ENCODE measurements at regions not wholly inside any gene's neighbourhood (a gene's known extent, or its start where the extent isn't known, plus 50 kb on each side); places are given as distances from the start of the nearest gene placed in this dataset.

GRCh38 chr10:108055506-108055905, 891.0 kb upstream of the SORCS1 start (continued):
- TF ChIP-seq ZNF462 (CRISPR knock-in tag; IDR thresholded peaks at IDR 0.05) (no peak), JUNB (IDR thresholded peaks at IDR 0.05; ENCODE audit: unreplicated experiment) (no peak), EZH2phosphoT487 (IDR thresholded peaks at IDR 0.05; ENCODE audit: unreplicated experiment) (no peak), CTCF (conservative IDR thresholded peaks at IDR 0.05; ENCODE audit: low read depth in 2 of 2) (no peak), ETS1 (IDR thresholded peaks at IDR 0.05) (no peak), EZH2 (IDR thresholded peaks at IDR 0.05; ENCODE audit: low read depth, unreplicated experiment) (no peak), ZNF331 (CRISPR knock-in tag; IDR thresholded peaks at IDR 0.05; ENCODE audit: low read depth) (no peak), CREB1 (CRISPR knock-in tag; IDR thresholded peaks at IDR 0.05; ENCODE audit: low read depth) (no peak), STAT1 (IDR thresholded peaks at IDR 0.05; ENCODE audit: unreplicated experiment) (no peak), POLR2AphosphoS5 (IDR thresholded peaks at IDR 0.05; ENCODE audit: low read depth) (no peak)

Data from GM23338 (cell line).